HG03108 (cell line): ENCODE measurements at regions not wholly inside any gene's neighbourhood (a gene's known extent, or its start where the extent isn't known, plus 50 kb on each side); places are given as distances from the start of the nearest gene placed in this dataset.

Source experiments
- ATAC-seq: cut with Tn5 transposase; IDR thresholded peaks from one replicate; pipeline ENCODE4 v1.9.1; 2021; ENCODE audit warnings: moderate library complexity; ENCODE audit not compliant: unreplicated experiment

DNA sequence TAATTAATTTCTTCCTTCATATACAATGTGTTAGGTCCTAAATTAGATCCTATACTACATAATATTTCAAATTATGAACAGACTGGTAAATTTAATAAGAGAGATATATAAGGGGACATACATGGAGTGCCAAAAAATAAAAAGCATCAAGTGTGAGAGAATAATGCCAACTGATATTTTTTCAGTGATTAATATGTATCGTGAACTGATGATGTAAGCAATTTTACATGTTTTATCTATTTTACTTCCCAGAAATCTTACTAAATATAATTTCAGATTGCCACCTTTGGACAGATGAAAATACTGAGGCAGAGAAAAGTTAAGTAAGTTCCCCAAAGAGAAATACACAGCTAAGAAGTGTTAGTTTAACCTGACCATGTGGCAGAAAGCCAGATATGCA lies 870.8 kb downstream of the SLITRK5 start:
- no peak for ATAC-seq

DNA sequence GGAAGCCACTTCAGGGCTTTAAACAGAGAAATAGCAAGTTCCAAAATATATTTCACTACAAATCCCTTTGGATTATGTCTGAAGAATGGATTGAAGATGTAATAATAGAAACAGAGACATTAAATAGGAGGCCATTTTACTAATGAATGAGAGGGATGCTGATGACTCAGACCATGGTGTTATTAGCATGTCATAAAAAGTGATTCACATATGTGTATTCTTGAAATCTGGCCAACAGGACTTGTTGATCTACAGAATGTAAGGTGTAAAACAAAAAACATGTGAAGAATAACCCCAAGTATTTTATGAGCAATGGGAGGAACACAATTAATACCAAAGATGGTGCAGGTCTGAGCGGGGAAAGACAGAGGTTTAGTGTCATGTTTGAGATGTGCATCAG lies 873.7 kb downstream of the SLITRK5 start:
- ATAC-seq: no peak

DNA sequence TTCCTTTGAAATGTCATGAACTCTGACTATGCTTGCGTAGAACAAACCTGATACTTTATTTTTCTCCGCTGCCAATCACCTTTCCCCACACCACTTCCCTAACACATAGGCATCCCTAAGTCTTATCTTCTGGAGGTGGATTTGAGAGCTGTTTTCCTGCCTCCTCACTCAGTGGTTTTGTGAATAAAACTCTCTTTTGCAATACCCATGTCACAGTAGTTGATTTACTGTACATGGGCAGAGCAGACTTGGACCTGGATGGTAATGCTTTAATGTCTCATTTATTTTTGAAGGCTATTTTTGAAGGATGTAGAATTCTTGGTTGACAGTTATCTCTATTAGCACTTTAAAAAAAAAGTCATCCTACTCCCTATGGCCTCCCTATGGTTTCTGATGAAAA lies 881.8 kb downstream of the SLITRK5 start:
- no peak for ATAC-seq

DNA sequence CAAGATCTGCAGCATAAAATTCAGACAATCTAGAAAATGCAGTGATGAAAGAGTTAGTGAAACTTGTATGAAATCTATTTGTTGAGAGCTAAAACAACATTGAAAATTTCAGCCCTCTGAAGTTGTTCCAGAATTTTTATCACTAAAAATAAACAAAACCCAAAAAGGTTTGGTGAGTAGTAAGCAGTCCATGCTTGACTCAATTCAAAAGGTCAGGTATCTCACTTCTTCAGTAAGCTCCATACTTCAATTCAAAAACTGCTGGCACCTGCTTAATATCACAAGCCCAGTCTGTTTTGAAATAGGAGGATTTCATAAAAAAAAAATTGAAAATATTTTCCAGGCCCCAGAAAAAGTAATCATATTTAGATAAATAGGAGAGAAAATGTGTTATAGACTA lies 894.4 kb downstream of the SLITRK5 start:
- no peak for ATAC-seq

DNA sequence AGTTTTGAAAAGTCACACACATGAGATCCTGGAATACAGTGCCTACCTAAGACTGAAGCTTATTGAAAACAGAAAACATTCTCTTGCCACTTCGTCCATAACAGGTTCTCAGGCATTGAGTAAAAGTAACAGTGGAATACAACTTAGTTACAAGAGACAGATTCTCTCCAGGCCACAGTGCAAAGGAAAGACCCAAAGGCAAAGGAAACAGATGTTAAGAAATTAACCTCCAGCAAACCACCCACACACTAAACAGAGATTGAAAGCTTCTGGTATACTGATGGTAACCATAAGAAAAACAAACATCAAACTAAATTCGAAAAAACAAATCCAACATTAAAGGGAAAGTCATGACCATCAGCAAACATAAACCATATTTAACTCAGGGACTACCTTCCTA lies 914.7 kb downstream of the SLITRK5 start:
- ATAC-seq: no peak

DNA sequence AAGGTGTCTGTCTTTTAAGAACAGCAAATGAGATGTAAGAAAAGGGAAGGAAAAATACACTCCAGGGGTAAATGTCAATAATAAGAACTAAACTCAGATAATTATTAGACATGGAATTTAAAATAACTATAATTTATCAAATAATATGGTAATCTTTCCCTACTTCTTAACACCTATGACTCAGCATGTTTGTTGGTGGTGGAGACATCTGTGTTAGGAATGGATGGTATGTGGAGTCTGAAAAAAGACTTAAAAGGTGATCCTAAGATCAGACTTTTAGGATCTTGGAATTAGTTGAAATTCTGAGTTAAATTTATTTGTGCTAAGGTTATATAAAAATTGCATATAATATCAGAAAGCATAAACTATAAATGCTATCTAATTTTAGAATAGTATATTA lies 915.1 kb downstream of the SLITRK5 start:
- ATAC-seq: no peak

DNA sequence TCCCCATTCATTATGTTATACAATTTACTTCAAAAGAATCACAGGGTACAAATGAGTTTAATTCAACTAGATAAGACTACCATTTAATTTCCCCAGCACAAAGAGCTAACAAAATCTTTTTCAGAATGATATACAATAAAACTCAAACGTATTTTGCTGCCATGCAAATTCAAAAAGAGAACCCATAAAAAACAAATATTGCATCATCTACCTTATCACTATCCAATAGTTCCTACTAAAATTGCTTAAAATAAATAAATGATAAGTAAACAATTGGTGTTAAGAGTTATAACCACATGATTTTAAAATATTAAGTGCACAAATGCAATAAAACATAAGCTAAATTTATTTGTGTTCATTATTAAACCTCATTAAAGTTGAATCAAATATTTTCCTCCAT lies 919.4 kb downstream of the SLITRK5 start:
- no peak for ATAC-seq

DNA sequence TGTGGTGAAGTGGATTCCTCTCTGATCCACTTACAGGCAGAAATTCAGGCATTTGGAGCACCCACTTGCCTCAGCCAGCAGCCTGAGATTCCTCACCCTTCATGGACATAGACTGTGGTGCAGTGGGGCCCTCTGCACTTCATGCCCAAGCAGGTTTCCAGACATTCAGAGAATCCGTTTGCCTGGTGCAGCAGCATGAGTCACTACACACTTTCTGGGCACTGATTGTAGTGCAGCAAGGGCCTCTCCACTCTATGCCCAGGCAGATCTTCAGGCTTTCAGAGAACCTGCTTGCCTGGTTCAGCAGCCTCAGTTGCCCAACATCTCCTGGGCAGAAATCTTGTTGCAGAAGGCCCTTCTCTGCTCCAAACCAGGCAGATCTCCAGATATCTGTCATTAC lies 920.9 kb downstream of the SLITRK5 start:
- no peak for ATAC-seq

DNA sequence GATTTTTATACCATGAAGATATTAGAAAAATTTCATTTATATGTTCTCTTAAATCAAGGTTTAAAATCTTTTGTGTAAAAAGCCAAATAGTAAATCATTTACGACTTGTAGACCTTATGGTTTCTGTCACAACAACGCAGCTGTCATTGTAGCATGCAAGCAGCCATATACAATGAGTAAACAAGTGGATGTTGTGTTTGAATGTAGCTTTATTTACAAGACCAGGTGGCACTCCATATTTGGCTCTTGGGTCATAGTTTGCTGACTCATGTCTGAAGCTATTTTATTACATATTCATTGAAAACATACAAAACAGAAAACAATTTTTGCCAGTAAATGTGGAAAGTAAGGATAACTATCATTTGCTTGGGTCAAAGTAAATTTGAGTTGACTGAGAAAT lies 930.8 kb downstream of the SLITRK5 start:
- ATAC-seq: no peak

DNA sequence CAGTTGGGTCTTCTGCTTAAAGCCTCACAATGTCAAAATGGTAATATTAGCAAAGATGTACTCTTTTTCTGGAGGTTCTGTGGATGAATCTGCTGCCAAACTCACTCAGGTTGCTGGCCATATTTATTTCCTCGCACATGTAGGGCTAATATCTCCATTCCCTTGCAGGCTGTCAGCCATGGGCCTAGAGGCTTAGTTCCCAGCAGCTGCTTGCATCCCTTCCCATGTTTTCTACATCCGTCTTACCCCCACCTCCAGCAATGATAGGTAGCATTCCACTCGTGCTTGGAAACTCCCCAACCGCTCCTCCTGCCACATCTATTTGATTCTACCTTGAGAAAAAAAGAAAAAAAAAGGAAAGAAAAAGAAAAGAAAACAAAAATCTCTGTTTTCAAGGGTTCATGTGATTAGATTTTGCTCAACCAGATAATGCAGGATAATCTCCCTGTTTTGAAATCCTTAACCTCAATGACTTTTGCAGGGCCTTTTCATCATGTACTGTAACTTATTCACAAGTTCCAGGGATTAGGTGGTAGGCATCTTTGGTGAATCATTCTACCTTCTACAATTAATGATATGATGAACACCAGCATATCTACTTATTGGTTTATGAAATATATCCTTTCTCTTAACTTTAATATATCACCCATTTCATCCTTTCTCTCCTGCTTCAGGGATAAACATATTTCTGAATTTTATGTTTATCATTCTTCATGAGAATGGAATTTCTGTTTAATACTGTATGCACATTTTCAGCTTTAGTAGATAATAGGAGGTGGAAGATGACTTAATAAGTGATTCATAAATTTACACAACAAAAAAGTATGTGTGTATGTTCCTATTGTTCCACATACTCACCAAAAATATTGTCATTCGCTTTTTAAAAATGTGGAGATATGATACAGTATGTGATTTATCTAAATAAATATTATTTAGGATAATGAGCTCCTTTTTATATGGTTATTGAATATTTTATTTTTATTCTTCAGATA lies 931.9 kb downstream of the SLITRK5 start:
- ATAC-seq: no peak

DNA sequence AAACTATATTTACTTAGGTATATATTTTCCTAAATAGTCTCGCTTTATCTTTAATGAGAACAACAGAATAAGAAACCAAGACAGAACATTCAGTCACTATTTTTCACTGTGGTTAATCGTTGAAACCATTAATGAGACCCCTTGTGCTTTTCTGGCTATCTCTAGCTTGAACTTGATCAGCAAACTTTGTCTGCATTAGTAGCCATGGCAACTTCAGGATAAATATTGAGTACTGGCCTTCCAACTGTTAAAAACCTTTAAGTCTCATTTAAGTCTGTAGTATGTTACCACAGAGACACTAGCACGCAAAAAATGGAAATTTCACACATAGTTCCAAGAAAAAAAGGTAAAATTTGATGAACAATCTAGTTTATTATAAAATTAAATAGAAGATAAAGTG lies 946.0 kb downstream of the SLITRK5 start:
- ATAC-seq: no peak

DNA sequence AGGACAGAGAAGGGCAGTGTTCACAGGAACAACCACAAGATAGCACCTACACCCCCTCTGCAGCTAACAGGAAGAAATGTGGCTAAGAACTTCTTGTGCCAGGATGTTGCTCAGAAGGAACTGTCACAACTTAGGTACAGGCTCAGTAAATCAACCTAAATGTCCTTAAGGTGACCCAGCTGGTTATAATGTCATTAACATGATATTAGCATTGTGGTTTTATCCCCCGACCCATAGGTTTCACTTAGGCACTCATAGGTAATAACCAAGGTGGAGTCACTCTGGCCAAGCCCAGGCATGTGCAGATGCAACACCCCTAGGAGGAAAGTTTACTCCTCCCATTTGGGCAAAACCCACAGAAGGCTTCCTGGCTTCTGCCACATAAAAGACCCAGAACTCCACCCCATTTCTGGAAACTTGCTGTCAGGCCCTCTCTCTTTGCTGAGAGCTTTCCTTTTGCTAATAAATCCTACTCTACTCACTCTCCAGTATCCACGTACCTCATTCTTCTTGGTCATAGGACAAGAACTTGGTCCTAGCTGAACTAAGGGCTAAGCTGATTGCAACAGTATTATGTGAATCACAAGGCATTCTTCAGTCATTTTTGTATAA lies 951.3 kb downstream of the SLITRK5 start:
- ATAC-seq: no peak

DNA sequence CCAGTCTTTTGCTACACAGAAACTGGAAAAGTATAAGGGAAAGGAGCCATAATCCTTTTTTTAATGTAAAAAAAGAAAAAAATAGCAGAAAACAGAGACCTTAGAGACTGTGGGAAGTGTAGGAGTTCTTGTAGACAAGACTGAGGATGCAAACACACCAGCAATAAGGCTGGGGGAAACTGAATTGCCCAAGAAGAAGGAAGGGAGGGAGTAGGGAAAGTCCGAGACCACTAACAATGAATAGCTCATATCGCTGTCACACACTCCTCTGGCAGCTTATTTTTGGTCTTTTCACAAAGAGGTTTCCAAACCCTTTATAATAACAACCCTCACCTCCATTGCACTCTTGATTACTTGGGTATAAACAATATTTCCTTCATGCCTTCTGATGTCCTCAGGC lies 952.0 kb downstream of the SLITRK5 start:
- no peak for ATAC-seq

DNA sequence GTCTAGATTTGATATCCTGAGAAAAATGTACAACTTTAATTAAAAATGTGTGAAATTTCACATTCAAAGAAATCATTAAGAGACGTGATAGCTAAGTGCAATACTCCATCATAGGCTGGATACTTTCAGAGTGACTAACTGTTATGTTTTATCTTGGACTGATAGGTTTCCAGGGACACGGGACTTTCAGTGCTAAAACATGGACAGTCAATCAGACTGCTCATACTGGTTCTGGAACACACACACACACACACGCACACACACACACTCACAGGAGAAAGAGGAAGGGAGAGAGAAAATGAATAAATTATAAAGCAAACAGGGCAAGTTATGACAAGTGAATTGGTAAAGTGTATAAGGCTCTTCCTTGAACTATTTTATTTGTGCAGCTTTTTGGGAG lies 955.9 kb downstream of the SLITRK5 start:
- ATAC-seq: no peak

DNA sequence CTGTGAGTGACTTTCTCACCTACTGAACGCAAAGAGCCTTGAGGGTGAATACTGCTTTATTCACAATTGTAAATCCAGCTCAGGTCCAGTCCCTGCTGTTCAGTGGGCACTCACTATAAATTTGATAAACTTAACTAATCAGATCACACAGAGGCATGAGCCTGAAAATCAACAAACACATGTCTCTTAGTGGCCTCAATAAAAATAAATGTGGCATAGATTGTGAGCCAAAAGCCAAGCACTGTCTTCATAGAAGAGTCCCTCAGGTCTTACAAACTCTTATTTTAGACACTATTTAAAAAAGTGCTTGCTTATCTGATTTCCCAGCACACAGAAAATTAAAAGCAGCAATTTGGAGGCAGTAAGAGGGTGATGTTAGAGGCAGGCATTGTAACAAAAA lies 957.7 kb downstream of the SLITRK5 start:
- no peak for ATAC-seq

DNA sequence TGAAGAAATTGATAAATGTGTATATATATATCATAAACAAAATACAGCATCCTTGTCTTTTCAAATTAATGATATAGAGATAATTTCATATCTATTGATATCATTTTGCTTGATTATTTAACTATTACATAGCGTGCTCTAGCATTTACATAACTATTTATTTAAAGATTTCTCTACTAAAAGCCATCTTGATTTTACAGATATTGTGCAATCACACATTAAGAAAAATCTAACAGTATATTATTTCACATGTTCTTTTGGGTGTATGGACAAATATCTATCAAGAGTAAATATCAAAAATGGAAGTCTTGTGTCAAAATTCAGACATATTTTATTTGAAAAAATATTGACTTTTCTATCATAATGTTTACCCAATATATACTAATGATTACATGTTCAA lies 966.8 kb downstream of the SLITRK5 start:
- no peak for ATAC-seq

DNA sequence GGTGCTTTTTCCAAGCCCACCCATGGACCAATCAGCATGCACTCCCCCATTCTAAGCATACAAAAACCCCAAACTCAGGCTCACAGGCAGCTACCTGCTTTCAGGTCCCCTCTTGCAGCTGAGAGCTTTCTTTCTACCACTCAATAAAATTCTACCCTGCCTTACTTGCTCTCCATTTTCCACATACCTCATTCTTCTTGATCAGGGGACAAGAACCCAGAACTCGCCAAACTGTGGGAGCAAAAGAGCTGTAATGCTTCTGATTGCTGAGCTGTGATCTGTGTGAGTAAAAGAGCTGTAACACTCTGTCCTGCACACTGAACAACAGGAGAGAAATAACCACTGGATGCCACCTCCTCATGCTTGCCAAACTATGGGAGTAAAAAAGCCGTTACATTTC lies 972.1 kb downstream of the SLITRK5 start:
- ATAC-seq: no peak

DNA sequence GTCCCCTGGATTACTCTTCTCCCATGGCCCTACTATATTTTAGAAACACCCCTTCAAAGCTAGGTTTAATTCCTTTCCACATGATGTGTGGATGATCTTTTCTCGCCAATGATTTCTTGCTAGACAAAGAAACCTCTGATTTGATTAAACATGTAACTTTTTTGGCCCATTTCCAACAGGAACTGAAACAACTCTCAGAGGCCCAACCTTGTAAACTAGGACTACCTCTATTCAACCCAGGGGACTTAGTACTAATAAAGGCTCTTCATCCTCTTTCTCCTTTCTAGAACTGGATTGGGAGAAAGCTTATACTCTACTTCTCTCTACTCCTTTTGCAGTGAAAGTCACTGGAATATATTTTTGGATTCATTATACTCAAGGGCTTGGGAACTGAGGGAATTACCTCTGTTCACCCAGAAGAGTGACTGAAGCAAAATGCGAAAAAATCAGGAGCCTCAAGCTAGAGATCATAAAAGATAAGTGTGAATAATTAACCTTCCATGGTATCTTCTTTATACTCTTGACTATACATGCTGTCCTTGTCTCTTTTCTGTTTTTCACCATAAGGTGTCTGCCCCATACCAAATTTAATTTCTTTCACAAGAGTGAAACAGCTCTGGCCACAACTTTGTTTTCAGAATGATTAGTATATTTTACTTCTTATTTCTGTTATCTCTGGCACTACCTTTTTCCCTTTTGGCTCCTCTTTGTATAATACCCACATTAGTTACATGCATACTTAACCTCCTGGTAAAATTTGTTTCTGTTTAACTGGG lies 977.6 kb downstream of the SLITRK5 start:
- no peak for ATAC-seq

DNA sequence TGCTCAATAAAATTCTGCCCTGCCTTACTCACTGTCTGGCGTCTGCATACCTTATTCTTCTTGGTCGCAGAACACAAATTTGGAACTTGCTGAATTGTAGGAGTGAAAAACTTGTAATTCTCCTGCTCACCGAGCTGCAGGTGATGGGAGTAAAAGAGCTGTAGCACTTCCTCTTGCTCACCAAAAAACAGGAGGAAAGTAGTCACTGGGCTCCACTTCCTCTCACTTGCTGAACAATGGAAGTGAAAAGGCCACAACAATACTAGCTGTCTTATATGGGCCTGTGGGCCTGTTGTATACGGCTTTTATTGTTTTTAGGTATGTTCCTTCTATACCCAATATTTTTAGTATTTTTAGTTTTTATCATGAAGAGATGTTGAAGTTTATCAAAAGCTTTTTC lies 978.7 kb downstream of the SLITRK5 start:
- ATAC-seq: no peak

DNA sequence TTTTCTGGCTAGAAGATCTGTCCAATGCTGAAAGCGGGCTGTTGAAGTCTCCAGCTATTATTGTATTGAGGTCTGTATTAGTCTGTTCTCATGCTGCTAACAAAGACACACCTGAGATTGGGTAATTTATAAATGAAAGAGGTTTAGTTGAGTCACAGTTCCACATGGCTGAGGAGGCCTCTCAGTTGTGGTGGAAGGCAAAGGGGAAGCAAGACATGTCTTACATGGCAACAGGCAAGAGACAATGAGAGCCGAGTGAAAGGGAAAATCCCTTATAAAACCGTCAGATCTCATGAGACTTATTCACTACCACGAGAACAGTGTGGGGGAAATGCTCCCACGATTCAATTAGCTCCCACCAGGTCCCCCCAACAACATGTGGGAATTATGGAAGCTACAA lies 980.4 kb downstream of the SLITRK5 start:
- ATAC-seq: no peak

DNA sequence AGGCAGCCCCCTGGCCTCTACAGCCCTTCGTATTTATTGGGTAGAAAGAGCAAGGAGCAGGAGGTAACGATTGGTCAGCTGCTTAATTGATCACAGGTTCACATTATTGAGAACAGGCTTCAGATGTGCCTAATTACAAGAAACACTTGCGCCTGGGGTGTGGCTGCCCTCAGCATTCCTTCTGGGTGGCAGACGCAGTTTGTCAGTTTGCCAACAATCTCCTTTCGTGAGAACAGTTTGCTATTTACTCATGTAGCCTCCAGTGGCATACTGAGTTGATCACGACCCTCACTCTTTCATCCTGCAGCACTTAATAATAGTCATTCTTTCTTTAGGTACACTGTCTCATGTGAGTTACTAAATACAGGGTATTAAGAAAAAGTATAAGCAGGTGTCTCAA lies 985.6 kb downstream of the SLITRK5 start:
- no peak for ATAC-seq

DNA sequence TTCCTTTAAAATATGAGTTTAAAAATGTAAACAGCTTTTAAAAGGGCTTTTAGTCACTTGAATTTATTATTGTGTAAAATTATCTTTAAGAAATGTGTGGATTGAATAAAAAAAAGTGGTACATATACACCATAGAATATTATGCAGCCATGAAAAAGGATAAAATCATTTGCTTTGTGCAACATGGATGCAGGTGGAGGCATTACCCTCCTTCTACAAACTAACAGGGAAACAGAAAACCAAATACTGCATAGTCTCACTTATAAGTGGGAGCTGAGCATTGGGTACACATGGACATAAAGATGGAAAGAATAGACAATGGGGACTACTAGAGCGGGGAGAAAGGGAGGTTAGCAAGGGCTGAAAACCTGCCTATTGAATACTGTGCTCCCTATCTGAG lies 999.3 kb downstream of the SLITRK5 start:
- ATAC-seq: no peak
